Activated CD4-positive, alpha-beta T cell treated with anti-CD3 and anti-CD28 coated beads, Interleukin-2, amount 50 U/mL, for 48 hours (primary cell): ENCODE measurements at regions not wholly inside any gene's neighbourhood (a gene's known extent, or its start where the extent isn't known, plus 50 kb on each side); places are given as distances from the start of the nearest gene placed in this dataset.
"Not testable (repeated sequence)": the region's sequence is repeated elsewhere in the genome, so short reads cannot be mapped to it uniquely, and the experiment has no call there.

Experiments
- DNase-seq, 2 experiments: peaks; one replicate each; pipeline ENCODE4 v3.0.0-alpha.2; 2020

DNA sequence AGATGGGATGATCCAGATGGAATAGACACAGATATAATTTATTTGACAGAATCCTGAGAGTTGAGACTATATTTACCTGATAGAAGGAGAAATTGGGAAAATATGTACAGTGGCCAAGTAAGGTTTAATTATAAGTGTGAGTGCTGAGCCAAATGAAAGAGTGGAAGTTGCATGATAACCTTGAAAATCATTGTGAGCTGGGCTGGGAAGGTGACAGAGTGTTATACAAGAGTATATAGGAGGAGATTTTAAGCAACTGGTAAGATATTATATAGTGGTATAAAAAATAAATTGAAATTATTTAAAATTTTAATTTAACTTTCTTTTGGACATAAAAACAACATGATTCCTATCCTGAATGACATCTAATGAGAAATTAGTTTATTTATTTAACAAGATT lies 340.8 kb downstream of the NUP35 start:
- no peak for DNase-seq

- no peak for DNase-seq
These were observed 350.9 kb downstream of the NUP35 start for GRCh38 chr2:183474912-183475695.

DNA sequence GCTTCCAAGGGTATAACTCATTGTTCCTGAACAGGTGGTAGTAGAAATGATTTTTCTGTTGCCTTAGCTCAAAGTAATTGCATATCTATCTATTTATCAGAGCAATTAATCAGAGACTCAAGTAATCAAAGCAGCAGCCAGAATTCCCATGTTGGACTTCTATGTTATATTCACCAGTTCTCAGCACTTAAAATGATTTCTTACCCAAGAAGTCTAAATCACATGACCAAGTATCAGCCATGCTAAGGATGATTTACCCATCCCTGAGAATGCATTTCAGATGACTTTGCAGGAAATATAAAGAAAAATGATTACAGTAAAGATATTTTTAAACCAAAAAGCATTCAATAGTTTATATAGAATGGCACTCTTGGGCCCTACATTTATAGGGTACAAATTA lies 352.2 kb downstream of the NUP35 start:
- DNase-seq = no peak

DNA sequence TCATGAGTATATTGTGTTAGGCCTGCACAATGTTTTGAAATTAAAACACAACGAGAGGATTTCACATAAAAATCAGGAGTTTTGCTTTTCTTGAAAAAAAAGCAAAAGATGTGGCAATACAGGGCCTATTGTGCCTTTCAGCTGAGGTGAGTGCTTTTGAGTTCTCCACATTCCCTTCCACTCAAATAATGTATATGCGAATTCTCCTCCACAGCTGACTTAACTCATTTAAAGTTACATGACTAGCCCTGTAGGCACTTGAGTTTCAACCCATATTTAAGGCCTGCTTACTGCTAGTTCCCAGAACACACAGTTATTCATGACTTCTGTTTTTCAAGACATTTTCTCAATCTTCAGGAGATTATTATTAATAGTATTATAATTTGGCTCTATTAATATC lies 353.1 kb downstream of the NUP35 start:
- DNase-seq = no peak

DNA sequence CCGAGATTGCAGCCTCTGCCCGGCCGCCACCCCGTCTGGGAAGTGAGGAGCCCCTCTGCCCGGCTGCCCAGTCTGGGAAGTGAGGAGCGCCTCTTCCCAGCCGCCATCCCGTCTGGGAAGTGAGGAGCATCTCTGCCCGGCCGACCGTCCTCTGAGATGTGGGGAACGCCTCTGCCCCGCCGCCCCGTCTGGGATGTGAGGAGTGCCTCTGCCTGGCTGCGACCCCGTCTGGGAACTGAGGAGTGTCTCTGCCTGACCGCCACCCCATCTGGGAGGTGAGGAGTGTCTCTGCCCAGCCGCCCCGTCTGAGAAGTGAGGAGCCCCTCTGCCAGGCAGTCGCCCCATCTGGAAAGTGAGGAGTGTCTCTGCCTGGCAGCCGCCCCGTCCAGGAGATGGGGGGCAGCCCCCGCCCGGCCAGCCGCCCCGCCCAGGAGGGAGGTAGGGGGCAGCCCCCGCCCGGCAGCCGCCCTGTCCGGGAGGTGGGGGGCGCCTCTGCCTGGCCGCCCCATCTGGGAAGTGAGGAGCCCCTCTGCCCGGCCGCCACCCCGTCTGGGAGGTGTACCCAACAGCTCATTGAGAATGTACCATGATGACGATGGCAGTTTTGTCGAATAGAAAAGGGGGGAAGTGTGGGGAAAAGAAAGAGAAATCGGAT lies 354.8 kb downstream of the NUP35 start:
- not testable (repeated sequence) for DNase-seq

DNA sequence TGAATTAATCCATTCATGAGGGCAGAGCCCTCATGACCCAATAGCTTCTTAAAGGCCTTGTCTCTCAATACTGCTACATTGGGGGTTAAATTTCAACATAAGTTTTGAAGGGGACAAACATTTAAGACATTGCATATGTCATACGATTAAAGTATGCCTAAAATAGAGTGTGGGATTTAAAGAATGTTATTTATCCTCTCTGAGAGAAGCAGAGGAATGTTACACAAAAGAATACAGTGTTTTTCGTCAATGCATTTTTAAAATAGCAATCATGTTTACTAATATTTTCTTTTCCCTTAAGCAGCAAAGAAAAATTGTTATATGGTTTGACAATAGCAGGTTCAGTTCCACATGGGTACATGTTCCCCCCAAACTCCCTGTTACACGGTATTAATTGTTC lies 363.1 kb downstream of the NUP35 start:
- no peak for DNase-seq

- DNase-seq = no peak
These were observed 364.2 kb downstream of the NUP35 start for GRCh38 chr2:183488421-183488820.

GRCh38 chr2:183490489-183490888 lies 366.2 kb downstream of the NUP35 start:
- DNase-seq = no peak

GRCh38 chr2:183490914-183491313 lies 366.7 kb downstream of the NUP35 start:
- no peak for DNase-seq

DNA sequence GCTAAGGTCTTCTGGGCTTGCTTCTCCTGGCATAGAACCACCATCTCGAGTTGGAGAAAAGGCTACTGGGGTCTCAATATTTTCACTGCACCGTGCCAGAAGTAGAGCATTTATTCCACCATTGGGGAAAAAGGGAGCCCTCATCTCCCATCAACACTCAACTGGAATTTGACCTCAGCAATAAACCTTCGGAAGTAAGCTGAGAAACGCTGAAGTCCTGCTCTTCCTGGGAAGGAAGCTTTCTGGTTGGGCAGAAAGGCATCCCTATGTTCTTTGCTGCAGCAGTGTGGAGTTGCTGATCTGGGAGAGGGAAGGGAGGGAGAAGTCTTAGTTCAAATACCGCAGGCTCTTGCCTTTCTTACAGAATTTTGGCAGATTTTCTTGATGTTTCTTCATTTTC lies 368.8 kb downstream of the NUP35 start:
- DNase-seq = no peak

GRCh38 chr2:183495079-183495478 lies 370.8 kb downstream of the NUP35 start:
- DNase-seq = no peak

- DNase-seq = no peak
These were observed 371.5 kb downstream of the NUP35 start for GRCh38 chr2:183495589-183496267.

GRCh38 chr2:183497861-183498260 lies 373.6 kb downstream of the NUP35 start:
- DNase-seq = no peak

- DNase-seq = no peak
These were observed 381.7 kb downstream of the NUP35 start for GRCh38 chr2:183505911-183506310.

DNA sequence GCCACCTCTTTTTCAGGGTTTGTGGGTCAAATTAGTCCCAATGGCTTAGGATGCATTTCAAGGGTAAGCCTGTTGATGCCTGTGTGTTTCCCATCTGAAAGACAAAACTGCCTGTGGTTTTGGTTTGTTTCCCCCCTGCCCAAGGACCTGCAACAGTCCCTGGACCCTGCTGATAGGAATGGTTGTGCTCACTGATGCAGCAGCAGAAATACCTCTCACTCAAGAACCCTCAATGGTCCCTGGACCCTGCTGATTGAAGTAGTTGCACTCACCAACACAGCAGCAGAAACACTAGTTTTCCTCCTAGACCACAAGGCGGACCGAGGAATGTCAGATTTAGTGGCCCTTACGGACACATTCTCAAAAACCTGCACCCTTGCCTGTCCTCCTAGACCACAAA lies 386.9 kb downstream of the NUP35 start:
- no peak for DNase-seq

- no peak for DNase-seq
These were observed 395.3 kb downstream of the NUP35 start for GRCh38 chr2:183519371-183520056.

GRCh38 chr2:183521911-183522310 lies 397.7 kb downstream of the NUP35 start:
- no peak for DNase-seq

GRCh38 chr2:183522489-183523266 lies 398.4 kb downstream of the NUP35 start:
- no peak for DNase-seq

DNA sequence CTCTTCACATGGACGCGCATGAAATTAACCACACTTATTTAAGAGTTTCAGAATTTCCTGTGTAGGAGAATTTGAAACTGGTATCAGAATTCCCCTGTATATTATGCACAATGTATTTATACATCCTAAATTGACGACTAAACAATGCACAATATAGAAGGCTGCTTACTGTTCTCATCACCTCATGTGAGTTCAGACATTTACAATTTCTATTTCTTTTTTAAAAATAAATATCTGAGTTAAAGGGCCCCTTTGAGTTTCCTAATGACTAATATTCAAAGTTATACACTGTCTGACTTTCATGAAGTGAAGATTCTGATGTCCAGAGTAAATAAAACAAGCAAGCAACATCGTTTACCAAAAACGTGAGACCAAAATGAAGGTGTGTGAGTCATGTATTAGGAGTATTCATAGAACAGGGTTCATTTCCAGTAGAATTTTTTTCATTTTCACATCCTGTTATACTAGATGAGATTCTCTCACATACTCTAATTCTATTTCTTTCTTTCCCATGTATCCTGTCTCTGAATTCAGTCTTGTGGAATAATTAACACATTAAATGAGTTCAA lies 406.2 kb downstream of the NUP35 start:
- no peak for DNase-seq

DNA sequence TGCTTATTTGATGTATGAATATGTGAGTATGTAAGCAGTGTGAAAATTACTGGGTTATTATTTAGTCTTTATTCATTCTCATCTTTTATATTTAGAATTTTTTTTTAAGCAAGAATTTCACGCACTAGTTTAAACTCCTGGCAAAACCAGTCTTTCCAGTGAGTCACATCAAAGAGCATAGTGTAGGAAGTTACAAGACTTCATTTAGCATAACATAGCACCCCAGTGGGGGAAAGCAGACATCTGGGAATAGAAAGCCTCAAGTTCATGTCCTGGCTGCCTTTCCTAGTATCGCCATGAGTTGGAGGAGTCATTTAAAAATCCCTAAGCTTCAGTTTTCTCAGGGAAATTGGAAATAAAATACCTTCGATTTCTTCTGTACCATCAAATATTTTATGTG lies 408.3 kb downstream of the NUP35 start:
- no peak for DNase-seq

DNA sequence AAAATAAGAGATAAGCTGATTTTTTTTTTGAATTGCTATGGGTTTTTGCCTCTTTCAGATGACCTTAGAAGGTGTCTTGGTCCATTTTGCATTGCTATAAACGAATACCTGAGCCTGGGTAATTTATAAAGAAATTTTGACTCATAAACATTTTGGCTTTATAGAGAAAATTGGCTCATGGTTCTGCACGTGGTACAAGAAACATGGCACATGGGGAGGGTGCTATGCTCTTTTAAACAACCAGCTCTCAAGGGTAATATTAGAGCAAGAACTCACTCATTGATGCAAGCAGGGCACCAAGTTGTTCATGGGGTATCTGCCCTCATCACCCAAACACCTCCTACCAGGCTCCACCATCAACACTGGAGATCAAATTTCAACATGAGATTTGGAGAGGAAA lies 408.8 kb downstream of the NUP35 start:
- no peak for DNase-seq

DNA sequence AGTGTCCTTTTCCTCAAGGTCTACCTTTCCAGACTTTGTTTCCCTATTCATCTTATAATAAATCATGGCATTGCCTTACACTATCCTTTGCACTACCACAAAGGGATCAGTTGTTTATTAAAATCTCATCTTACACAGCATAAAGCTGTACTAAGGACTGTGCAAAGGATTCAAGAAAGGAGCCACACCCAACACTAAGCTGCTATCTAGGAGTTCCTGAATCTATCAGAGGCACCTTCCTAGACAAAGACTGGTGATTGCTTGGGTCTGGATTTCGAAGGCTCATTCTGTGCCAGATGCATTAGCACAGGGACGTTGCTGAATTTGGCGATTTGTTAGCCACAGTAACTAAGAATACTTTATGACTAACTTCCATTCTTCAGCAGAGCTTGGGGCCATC lies 412.0 kb downstream of the NUP35 start:
- no peak for DNase-seq
